ENCODE measurements at regions not wholly inside any gene's neighbourhood (a gene's known extent, or its start where the extent isn't known, plus 50 kb on each side); places are given as distances from the start of the nearest gene placed in this dataset.

DNA sequence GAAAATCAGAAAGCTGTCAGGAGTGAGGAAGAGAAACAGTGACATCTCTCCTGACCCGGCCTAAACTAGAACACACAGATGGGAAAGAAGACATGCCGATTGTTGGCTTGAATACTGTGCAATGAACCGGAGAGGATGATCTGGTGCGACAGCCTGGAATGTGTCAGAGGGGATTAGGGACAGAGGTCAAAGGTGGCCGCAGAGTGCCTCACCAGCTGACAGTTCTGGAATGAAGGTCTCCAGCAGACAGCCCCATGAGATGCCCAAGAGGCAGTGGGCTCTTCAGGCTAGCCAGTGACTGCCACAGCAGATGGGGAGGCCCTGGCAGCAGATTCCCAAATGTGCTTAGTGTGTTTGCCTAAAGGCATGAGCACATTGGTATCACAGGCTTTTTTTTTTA lies 623.2 kb downstream of the CDH8 start:
- TF ChIP-seq, protein P1, sequence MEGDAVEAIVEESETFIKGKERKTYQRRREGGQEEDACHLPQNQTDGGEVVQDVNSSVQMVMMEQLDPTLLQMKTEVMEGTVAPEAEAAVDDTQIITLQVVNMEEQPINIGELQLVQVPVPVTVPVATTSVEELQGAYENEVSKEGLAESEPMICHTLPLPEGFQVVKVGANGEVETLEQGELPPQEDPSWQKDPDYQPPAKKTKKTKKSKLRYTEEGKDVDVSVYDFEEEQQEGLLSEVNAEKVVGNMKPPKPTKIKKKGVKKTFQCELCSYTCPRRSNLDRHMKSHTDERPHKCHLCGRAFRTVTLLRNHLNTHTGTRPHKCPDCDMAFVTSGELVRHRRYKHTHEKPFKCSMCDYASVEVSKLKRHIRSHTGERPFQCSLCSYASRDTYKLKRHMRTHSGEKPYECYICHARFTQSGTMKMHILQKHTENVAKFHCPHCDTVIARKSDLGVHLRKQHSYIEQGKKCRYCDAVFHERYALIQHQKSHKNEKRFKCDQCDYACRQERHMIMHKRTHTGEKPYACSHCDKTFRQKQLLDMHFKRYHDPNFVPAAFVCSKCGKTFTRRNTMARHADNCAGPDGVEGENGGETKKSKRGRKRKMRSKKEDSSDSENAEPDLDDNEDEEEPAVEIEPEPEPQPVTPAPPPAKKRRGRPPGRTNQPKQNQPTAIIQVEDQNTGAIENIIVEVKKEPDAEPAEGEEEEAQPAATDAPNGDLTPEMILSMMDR (conservative IDR thresholded peaks at IDR 0.05; ENCODE audit: low read length): no peak
- no peak for DNase-seq (ENCODE audit: low read depth)
- no peak overlapping the region for H3K4me3 ChIP-seq (ENCODE audit: low read length)

DNA sequence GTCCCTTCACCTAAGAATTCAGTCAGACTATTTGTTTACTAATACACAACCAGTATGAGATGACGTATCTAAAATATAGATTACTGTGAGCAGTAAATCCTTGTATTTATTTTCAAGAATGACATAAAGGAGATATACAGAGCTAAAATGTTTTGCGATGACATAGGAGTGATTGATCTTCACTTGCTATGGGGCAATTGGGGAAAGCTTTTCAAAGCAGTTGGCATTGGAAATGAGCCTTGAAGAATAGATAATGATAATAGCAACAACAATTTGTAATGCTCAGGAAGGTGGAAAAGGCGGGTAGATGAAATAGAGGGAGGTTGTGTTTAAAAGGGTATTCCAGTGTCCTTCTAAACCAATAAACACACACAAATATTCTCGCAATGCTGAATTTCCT lies 623.7 kb downstream of the CDH8 start:
- TF ChIP-seq, protein P1 (conservative IDR thresholded peaks at IDR 0.05; ENCODE audit: low read length): no peak
- H3K4me3 ChIP-seq (ENCODE audit: low read length): no peak overlapping the region
- DNase-seq (ENCODE audit: low read depth): no peak

DNA sequence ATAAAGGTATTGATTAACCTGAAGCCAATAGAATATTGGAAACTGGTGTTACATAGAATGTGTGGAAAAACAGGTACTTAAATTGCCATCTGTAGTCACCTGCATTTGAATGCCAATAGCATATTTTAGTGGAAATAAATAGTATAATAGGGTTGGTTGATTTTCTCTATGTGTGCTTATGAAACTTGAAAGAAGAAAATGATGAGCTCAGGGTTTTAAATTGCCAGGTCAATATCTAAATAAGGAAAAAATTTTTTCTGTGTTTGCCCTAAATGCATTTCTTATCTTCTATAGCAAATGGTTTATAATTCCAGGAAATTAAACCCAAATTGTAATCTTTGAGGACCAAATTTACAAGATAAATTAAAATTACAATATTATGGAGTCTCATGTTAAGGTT lies 626.6 kb downstream of the CDH8 start:
- no peak for DNase-seq (ENCODE audit: low read depth)
- no peak overlapping the region for H3K4me3 ChIP-seq (ENCODE audit: low read length)
- TF ChIP-seq, protein P1 (conservative IDR thresholded peaks at IDR 0.05; ENCODE audit: low read length): no peak

DNA sequence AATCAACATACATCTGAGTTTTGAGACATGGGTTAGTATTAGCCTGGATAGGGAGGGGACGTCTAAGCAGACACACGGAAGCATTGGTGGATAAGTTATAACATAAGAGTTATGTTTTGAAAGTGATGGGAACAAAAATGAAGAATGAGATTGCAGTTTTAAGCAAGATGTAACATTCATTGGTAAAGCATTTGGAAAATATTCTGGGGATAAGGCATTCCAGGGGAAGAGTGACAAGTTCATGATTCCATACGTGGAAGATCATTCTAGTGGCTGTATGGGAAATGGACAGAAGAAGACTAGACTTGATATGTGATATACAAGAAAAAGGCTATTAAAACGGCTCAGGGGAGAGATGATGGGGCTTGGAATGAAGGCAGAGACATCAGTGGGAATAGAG lies 632.9 kb downstream of the CDH8 start:
- TF ChIP-seq, protein P1 (conservative IDR thresholded peaks at IDR 0.05; ENCODE audit: low read length): no peak
- DNase-seq (ENCODE audit: low read depth): no peak
- H3K4me3 ChIP-seq (ENCODE audit: low read length): no peak overlapping the region

DNA sequence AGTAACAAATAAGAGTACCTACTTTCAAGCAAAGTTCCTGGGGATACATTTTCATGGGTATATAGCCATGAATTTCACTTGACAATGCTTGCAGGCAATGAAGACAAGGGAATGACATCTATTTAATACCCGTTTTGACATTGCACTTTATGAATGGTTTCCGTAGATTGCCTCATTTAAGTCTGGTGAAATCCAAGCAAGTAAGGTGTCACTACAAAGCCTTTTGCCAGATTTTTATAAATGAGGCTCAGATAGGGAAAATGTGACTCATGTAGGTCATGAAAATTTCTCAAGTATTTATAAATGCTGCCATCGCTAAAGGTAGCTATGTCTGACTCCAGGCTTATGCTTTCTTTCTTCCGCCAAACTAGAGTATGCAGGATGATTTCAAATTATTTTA lies 644.3 kb downstream of the CDH8 start:
- TF ChIP-seq, protein P1 (conservative IDR thresholded peaks at IDR 0.05; ENCODE audit: low read length): no peak
- DNase-seq (ENCODE audit: low read depth): no peak

DNA sequence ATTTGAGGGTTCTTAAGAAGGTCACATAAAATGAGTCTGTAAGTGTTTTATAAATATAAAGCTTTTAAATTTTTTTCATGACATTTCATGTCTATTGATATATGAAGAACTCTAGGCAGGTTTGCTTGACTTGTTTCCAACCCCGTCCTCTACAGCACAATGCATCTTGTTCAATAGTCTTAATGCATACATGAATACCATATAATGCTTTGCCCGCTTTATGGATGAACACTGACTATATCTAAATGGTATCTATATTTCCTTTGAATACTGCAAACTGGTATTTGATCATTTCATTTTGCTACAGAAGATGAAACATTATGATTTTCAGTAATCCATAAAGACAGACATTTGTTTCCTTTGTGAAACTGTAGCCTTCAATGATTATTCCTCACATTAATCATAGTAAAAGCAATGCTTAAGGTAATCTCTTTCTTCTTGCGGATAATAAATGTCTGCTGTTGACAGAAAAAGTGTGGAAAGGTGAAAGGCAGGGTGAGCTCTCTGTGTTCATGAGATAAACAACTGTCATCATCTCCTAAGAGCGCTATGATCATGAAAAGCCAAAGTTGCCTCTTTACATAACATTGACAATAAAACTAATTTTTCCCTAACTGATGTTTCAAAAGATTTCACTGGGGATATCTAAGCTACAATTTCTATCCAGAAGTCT lies 645.1 kb downstream of the CDH8 start:
- H3K4me3 ChIP-seq (ENCODE audit: low read length): no peak overlapping the region
- DNase-seq (ENCODE audit: low read depth): no peak
- TF ChIP-seq, protein P1 (conservative IDR thresholded peaks at IDR 0.05; ENCODE audit: low read length): no peak

More for the DNA sequence above, 644.3 kb downstream of the CDH8 start:
- no peak overlapping the region for H3K4me3 ChIP-seq (ENCODE audit: low read length)

DNA sequence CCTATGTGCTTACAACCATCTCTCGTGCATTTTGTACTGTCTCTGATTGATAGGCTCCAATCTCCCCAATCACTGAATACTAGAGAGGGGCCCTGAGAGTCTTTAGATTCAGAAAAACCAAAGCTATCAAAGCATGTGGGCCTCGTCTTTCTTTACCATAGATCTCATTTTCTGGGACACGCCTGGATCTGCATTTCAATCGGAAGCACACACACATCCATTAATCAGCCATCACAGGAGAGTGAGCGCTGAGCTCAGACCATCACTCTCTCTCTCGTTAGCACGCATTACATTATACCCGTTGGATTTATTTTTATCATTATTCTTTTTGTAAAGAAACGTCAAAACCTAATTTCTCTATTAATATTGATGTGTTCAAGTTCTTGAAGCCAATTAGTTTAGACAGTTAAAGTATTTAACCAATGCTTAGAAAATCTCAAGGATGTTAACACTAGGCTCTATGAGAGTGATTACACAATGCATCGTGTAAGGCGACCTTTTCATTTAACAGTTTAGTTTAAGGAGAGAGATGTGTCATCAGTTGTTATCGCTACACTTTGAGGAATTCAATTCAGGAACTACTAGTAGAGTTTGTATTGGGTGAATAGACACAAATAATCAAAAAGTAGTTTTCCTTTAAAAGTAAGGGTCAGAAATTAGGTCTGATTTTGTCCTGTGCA lies 650.7 kb downstream of the CDH8 start:
- TF ChIP-seq, protein P1 (conservative IDR thresholded peaks at IDR 0.05; ENCODE audit: low read length): no peak
- no peak for DNase-seq (ENCODE audit: low read depth)
- no peak overlapping the region for H3K4me3 ChIP-seq (ENCODE audit: low read length)

Data from AG10803 (cell line).